ENCODE measurements at regions not wholly inside any gene's neighbourhood (a gene's known extent, or its start where the extent isn't known, plus 50 kb on each side); places are given as distances from the start of the nearest gene placed in this dataset.

DNA sequence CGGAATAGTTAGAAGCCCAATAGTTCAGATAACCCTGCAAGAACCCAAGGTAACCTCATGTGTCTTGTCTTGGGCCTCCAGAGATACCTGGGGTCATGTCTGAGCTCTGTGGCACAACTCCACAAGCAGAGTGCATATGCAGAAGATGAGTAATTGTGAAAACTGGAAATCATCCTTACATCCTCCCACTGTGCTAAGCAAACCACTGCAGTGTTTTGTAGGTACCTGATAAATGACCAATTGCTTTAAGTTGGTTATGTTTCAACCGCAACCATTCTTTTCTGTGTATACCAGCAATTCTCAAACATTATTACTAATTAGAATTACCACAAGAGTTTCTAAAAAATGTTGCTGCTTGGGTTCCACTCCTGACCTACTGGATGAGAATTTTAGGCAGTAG is 73.2 kb downstream of the CBLL2 start:
- Histone ChIP-seq H3K27me3 (peaks cover 0 to 13% of the 10 kb centered on the region in 2 donors), H3K36me3 (no peaks in the 10 kb centered on the region), H3K27ac (no peak overlapping the region), H3K4me1 (no peaks in the 10 kb centered on the region), H3K9me3 (no peaks in the 10 kb centered on the region), H3K4me3 (no peak overlapping the region)
- intact Hi-C loops (cut with DNase I; ENCODE audit: low total_unique reads): no loop called here
- no peak for TF ChIP-seq POLR2AphosphoS5 (IDR thresholded peaks at IDR 0.05)
- TF ChIP-seq, protein P1, sequence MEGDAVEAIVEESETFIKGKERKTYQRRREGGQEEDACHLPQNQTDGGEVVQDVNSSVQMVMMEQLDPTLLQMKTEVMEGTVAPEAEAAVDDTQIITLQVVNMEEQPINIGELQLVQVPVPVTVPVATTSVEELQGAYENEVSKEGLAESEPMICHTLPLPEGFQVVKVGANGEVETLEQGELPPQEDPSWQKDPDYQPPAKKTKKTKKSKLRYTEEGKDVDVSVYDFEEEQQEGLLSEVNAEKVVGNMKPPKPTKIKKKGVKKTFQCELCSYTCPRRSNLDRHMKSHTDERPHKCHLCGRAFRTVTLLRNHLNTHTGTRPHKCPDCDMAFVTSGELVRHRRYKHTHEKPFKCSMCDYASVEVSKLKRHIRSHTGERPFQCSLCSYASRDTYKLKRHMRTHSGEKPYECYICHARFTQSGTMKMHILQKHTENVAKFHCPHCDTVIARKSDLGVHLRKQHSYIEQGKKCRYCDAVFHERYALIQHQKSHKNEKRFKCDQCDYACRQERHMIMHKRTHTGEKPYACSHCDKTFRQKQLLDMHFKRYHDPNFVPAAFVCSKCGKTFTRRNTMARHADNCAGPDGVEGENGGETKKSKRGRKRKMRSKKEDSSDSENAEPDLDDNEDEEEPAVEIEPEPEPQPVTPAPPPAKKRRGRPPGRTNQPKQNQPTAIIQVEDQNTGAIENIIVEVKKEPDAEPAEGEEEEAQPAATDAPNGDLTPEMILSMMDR (IDR thresholded peaks at IDR 0.05): no peak
- TF ChIP-seq POLR2A (IDR thresholded peaks at IDR 0.05): no peak
- no peak for DNase-seq (ENCODE audit: low spot score in 2 of 2)

DNA sequence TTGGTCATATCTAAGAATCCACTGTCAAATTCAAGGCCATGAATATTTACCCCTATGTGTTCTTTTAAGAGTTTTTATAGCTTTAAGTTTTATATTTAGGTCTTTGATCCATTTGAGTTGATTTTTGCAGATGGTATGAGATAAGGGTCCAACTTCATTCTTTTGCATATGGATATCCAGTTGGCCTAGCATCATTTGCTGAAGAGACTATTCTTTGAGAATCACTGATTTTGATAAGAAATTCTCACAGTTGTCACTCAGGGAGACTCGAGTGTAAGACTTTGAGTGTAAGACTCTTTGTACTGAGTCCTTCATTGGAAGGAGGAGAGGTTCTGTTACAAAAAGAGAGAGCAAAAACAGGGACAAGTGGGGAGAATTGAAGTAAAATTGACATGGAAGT is 74.8 kb downstream of the CBLL2 start:
- Histone ChIP-seq H3K27ac (no peak overlapping the region), H3K36me3 (no peaks in the 10 kb centered on the region), H3K9me3 (no peaks in the 10 kb centered on the region), H3K4me1 (no peaks in the 10 kb centered on the region), H3K4me3 (no peak overlapping the region), H3K27me3 (peaks cover 0 to 13% of the 10 kb centered on the region in 2 donors)
- TF ChIP-seq POLR2AphosphoS5 (IDR thresholded peaks at IDR 0.05): no peak
- TF ChIP-seq POLR2A (IDR thresholded peaks at IDR 0.05): no peak
- TF ChIP-seq, protein P1 (IDR thresholded peaks at IDR 0.05): no peak
- DNase-seq (ENCODE audit: low spot score in 2 of 2): no peak
- intact Hi-C loops (cut with DNase I; ENCODE audit: low total_unique reads): no loop called here

DNA sequence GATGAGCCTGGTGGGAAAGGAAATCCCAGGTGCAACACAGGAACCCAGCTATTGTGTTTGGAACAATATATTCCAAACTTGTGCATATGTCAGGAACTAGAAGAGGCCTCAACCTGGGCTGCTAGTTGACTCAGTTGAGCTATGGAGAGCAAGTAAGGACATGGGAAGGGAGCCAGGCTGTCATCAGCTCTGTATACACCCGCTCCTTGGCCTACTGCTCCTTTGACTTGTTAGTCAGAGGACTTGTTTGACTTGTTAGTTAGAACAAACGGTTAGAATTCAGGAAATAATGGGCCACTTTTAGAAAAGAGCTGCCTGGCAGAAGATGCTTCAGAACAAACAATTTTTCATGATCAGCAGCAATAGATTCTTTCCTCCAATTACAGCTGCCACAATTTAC is 76.4 kb downstream of the CBLL2 start:
- no peak for DNase-seq (ENCODE audit: low spot score in 2 of 2)
- TF ChIP-seq POLR2AphosphoS5 (IDR thresholded peaks at IDR 0.05) (no peak), POLR2A (IDR thresholded peaks at IDR 0.05) (no peak)
- TF ChIP-seq, protein P1 (IDR thresholded peaks at IDR 0.05): no peak

DNA sequence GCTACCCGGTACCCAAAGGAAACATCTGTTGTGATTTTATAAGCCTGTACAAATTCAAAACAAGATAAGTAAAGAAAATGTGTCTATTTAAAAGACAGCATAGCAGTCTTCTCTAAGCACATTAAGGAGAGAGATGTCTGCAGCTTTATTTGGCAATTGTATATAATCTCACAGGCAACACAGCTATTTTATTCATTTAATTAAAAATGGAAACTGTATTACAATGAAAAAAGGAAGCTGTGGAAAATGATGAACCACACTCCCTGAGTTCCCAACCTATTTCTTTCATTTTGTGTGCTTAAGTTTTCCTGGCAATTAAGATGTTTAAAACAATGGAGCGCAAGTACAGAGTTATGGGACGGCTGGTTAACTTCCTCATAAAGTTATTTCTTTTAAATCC is 78.4 kb downstream of the CBLL2 start:
- DNase-seq (ENCODE audit: low spot score in 2 of 2): no peak
- no peaks in the 10 kb centered on the region for H3K4me1 ChIP-seq
- H3K27ac ChIP-seq: no peak overlapping the region
- peaks cover 0 to 20% of the 10 kb centered on the region in 2 donors for H3K27me3 ChIP-seq
- TF ChIP-seq POLR2AphosphoS5 (IDR thresholded peaks at IDR 0.05): no peak
- TF ChIP-seq POLR2A (IDR thresholded peaks at IDR 0.05): no peak
- TF ChIP-seq, protein P1 (IDR thresholded peaks at IDR 0.05): no peak
- intact Hi-C loops (cut with DNase I; ENCODE audit: low total_unique reads): no loop called here
- H3K4me3 ChIP-seq: no peak overlapping the region
- H3K36me3 ChIP-seq: no peaks in the 10 kb centered on the region
- no peaks in the 10 kb centered on the region for H3K9me3 ChIP-seq

More for the DNA sequence above, 76.4 kb downstream of the CBLL2 start:
- Histone ChIP-seq H3K36me3 (no peaks in the 10 kb centered on the region), H3K27ac (no peak overlapping the region), H3K4me1 (no peaks in the 10 kb centered on the region), H3K4me3 (no peak overlapping the region), H3K27me3 (peaks cover 0 to 20% of the 10 kb centered on the region in 2 donors), H3K9me3 (no peaks in the 10 kb centered on the region)
- intact Hi-C loops (cut with DNase I; ENCODE audit: low total_unique reads): no loop called here

DNA sequence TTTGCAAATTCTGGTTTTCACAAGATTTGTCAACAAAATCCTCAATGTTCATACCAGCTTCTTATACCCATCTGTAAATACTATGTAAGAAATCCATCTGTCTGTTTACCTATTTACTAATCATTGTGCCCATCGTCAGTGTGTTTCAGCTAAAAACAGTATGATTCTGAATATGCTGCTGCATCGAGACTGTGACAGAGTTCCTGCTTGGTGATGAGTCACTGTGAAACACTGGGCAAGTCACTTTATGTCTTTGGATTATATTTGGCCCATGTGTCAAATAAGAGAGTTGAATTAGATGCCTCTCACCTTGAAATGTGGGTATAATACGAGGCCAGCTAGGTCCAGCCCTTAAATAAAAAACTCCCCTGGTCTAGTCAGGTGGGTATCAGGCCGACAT is 79.3 kb downstream of the CBLL2 start:
- TF ChIP-seq POLR2AphosphoS5 (IDR thresholded peaks at IDR 0.05) (no peak), POLR2A (IDR thresholded peaks at IDR 0.05) (no peak)
- TF ChIP-seq, protein P1 (IDR thresholded peaks at IDR 0.05): no peak
- intact Hi-C loops (cut with DNase I; ENCODE audit: low total_unique reads): no loop called here
- DNase-seq (ENCODE audit: low spot score in 2 of 2): no peak

More for the DNA sequence above, 79.3 kb downstream of the CBLL2 start:
- Histone ChIP-seq H3K4me3 (no peak overlapping the region), H3K36me3 (no peaks in the 10 kb centered on the region), H3K4me1 (no peaks in the 10 kb centered on the region), H3K27ac (no peak overlapping the region), H3K27me3 (peaks cover 0 to 20% of the 10 kb centered on the region in 2 donors), H3K9me3 (no peaks in the 10 kb centered on the region)
